BE2C (cell line): ENCODE measurements at regions not wholly inside any gene's neighbourhood (a gene's known extent, or its start where the extent isn't known, plus 50 kb on each side); places are given as distances from the start of the nearest gene placed in this dataset.

Experiments used
- DNase-seq: peaks from one replicate; pipeline ENCODE4 v3.0.0-alpha.2; 2020
- H3K27me3 ChIP-seq: fragments of 250-450 bp; sonication (Bioruptor Pico); 2 replicates; pipeline ENCODE4 v1.5.1; 2020; ENCODE audit warnings: mild to moderate bottlenecking
- H3K36me3 ChIP-seq: fragments of 250-450 bp; sonication (Bioruptor Pico); 2 replicates; pipeline ENCODE4 v1.5.1; 2020; ENCODE audit warnings: mild to moderate bottlenecking
- H3K4me1 ChIP-seq: fragments of 250-450 bp; sonication (Bioruptor Pico); 2 replicates; pipeline ENCODE4 v1.5.1; 2020
- H3K4me3 ChIP-seq: 2 replicates; pipeline ENCODE4 v1.5.1; 2011; ENCODE audit warnings: low read depth, low read length
- H3K9me3 ChIP-seq: fragments of 250-450 bp; sonication (Bioruptor Pico); 2 replicates; pipeline ENCODE4 v1.5.1; 2020
- TF ChIP-seq, protein P1 (sequence below): IDR thresholded peaks from 2 replicates; pipeline ENCODE4 v1.5.1; 2012; ENCODE audit warnings: mild to moderate bottlenecking, low read depth, low read length

DNA sequence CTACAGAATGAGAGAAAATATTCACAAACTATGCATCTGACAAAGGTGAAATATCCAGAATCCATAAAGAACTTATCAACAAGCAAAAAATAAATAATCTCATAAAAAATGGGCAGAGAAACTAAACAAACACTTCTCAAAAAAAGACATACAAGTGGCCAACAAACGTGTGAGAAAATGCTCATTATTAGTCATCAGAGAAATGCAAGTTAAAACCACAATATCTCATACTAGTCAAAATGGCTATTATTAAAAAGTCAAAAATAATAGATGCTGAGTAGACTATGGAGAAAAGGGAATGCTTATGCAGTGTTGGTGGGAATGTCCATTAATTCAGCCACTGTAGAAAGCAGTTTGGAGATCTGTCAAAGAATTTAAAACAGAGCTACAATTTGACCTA, 533.3 kb downstream of the TMA16 start:
- Histone ChIP-seq H3K27me3 (no peaks in the 10 kb centered on the region), H3K4me3 (no peak overlapping the region), H3K9me3 (peaks cover under 1% of the 10 kb centered on the region), H3K36me3 (no peaks in the 10 kb centered on the region), H3K4me1 (no peaks in the 10 kb centered on the region)
- no peak for DNase-seq
- TF ChIP-seq, protein P1, sequence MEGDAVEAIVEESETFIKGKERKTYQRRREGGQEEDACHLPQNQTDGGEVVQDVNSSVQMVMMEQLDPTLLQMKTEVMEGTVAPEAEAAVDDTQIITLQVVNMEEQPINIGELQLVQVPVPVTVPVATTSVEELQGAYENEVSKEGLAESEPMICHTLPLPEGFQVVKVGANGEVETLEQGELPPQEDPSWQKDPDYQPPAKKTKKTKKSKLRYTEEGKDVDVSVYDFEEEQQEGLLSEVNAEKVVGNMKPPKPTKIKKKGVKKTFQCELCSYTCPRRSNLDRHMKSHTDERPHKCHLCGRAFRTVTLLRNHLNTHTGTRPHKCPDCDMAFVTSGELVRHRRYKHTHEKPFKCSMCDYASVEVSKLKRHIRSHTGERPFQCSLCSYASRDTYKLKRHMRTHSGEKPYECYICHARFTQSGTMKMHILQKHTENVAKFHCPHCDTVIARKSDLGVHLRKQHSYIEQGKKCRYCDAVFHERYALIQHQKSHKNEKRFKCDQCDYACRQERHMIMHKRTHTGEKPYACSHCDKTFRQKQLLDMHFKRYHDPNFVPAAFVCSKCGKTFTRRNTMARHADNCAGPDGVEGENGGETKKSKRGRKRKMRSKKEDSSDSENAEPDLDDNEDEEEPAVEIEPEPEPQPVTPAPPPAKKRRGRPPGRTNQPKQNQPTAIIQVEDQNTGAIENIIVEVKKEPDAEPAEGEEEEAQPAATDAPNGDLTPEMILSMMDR = no peak

- Histone ChIP-seq H3K9me3 (no peaks in the 10 kb centered on the region), H3K4me3 (no peak overlapping the region), H3K36me3 (no peaks in the 10 kb centered on the region), H3K27me3 (no peaks in the 10 kb centered on the region), H3K4me1 (no peaks in the 10 kb centered on the region)
- no peak for DNase-seq
- TF ChIP-seq, protein P1 = no peak
Measured at GRCh38 chr4:164039482-164039881, 545.0 kb downstream of the TMA16 start.

GRCh38 chr4:164056426-164057142, 562.1 kb downstream of the TMA16 start:
- Histone ChIP-seq H3K27me3 (no peaks in the 10 kb centered on the region), H3K9me3 (no peaks in the 10 kb centered on the region), H3K4me1 (no peaks in the 10 kb centered on the region), H3K36me3 (no peaks in the 10 kb centered on the region), H3K4me3 (no peak overlapping the region)
- DNase-seq = no peak
- TF ChIP-seq, protein P1 = no peak

DNA sequence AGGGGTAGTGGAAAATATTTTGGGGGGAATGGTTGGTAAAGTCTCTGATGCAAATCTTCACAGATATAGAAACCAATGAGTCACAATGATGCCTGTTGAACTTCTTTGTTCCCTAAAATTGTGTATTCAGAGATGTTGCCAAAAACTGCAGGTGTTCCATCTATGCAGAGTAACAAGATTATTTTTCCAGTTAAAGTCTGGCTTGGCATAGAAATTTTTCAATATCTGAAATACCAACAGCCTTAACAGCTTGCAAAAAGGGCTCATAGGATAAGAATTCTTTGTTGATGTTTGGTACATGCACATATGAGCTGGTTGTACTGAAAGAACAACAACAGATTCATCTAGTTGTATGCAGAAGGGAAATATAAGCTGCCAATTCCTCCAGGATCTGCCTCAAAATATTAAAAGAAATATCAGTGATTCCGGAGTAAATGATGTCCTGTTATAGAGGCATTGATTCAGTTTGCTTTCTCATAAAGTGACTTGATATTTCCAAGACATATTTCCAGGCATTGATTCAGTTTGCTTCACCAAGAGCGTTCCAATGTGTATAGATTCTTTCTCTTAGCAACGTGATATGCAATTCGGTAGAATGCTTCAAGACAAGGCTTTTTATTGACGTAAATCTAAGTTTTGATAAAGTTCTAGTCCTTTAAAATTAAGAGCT, 564.4 kb downstream of the TMA16 start:
- Histone ChIP-seq H3K27me3 (no peaks in the 10 kb centered on the region), H3K4me1 (no peaks in the 10 kb centered on the region), H3K4me3 (no peak overlapping the region), H3K36me3 (no peaks in the 10 kb centered on the region), H3K9me3 (no peaks in the 10 kb centered on the region)
- no peak for DNase-seq
- TF ChIP-seq, protein P1 = no peak

DNA sequence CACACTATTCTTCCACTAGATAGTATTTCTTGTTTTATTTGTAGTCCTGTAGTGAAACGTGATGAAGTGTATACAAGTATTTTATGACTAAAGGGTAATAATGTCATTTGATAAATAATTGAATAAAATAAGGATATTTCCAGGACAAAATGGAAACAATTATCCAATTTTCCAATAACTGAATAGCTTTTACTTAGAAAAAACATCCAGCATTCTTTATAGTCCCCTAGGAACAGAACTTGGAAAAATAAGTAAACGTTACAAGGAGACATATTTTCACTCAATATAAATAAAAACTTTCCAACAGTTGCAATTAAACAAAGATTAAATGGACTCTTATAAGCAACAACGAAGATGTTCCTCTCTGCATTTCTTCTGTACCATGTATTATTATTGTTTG, 566.0 kb downstream of the TMA16 start:
- Histone ChIP-seq H3K27me3 (no peaks in the 10 kb centered on the region), H3K4me1 (no peaks in the 10 kb centered on the region), H3K4me3 (no peak overlapping the region), H3K9me3 (no peaks in the 10 kb centered on the region), H3K36me3 (no peaks in the 10 kb centered on the region)
- DNase-seq = no peak
- TF ChIP-seq, protein P1 = no peak

DNA sequence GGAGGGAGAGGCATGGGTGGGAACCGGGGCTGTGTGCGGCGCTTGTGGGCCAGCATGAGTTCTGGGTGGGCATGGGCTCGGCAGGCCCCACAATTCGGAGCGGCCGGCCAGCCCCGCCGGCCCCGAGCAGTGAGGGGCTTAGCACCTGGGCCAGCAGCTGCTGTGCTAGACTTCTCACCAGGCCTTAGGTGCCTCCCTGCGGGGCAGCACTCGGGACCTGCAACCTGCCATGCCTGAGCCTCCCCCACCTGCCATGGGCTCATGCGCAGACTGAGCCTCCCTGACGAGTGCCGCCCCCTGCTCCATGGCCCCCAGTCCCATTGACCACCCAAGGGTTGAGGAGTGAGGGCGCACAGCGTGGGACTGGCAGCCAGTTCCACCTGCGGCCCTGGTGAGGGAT, 573.9 kb downstream of the TMA16 start:
- DNase-seq = no peak
- no peaks in the 10 kb centered on the region for H3K27me3 ChIP-seq
- no peak overlapping the region for H3K4me3 ChIP-seq
- TF ChIP-seq, protein P1 = no peak
- no peaks in the 10 kb centered on the region for H3K9me3 ChIP-seq
- no peaks in the 10 kb centered on the region for H3K36me3 ChIP-seq
- no peaks in the 10 kb centered on the region for H3K4me1 ChIP-seq
